ENCODE measurements at regions not wholly inside any gene's neighbourhood (a gene's known extent, or its start where the extent isn't known, plus 50 kb on each side); places are given as distances from the start of the nearest gene placed in this dataset.
"Not testable (repeated sequence)": the region's sequence is repeated elsewhere in the genome, so short reads cannot be mapped to it uniquely, and the experiment has no call there.

GRCh38 chr15:96162322-96162721 is 168.2 kb upstream of the NR2F2 start:
- intact Hi-C loops (cut with DNase I; ENCODE audit: low total_unique reads) = no loop called here
- no peak for DNase-seq (ENCODE audit: low spot score in 2 of 2)
- Histone ChIP-seq H3K9me3 (no peaks in the 10 kb centered on the region), H3K4me3 (no peak overlapping the region), H3K27ac (peak overlapping the region in 1 of 2 donors; percentile 21), H3K27me3 (no peaks in the 10 kb centered on the region), H3K36me3 (no peaks in the 10 kb centered on the region), H3K4me1 (no peaks in the 10 kb centered on the region)
- TF ChIP-seq POLR2AphosphoS5 (IDR thresholded peaks at IDR 0.05) = no peak
- TF ChIP-seq POLR2A (IDR thresholded peaks at IDR 0.05) = no peak
- no peak for TF ChIP-seq CTCF (IDR thresholded peaks at IDR 0.05)

GRCh38 chr15:96165081-96165480 is 165.4 kb upstream of the NR2F2 start:
- H3K27ac ChIP-seq = no peak overlapping the region
- no peak overlapping the region for H3K4me3 ChIP-seq
- no peak for DNase-seq (ENCODE audit: low spot score in 2 of 2)
- TF ChIP-seq POLR2A (IDR thresholded peaks at IDR 0.05) = no peak
- no peak for TF ChIP-seq CTCF (IDR thresholded peaks at IDR 0.05)
- TF ChIP-seq POLR2AphosphoS5 (IDR thresholded peaks at IDR 0.05) = no peak
- no peaks in the 10 kb centered on the region for H3K4me1 ChIP-seq
- intact Hi-C loops (cut with DNase I; ENCODE audit: low total_unique reads) = no loop called here
- H3K9me3 ChIP-seq = no peaks in the 10 kb centered on the region
- no peaks in the 10 kb centered on the region for H3K27me3 ChIP-seq
- H3K36me3 ChIP-seq = no peaks in the 10 kb centered on the region

GRCh38 chr15:96165775-96166174 is 164.7 kb upstream of the NR2F2 start:
- Histone ChIP-seq H3K36me3 (no peaks in the 10 kb centered on the region), H3K27ac (no peak overlapping the region), H3K4me1 (no peaks in the 10 kb centered on the region), H3K9me3 (no peaks in the 10 kb centered on the region), H3K27me3 (no peaks in the 10 kb centered on the region), H3K4me3 (no peak overlapping the region)
- TF ChIP-seq POLR2AphosphoS5 (IDR thresholded peaks at IDR 0.05) (no peak), POLR2A (IDR thresholded peaks at IDR 0.05) (no peak), CTCF (IDR thresholded peaks at IDR 0.05) (no peak)
- DNase-seq (ENCODE audit: low spot score in 2 of 2) = no peak
- intact Hi-C loops (cut with DNase I; ENCODE audit: low total_unique reads) = no loop called here

GRCh38 chr15:96166223-96167200 is 164.0 kb upstream of the NR2F2 start:
- DNase-seq (ENCODE audit: low spot score in 2 of 2) = no peak
- intact Hi-C loops (cut with DNase I; ENCODE audit: low total_unique reads) = no loop called here

GRCh38 chr15:96170616-96170978 is 159.9 kb upstream of the NR2F2 start:
- H3K27ac ChIP-seq; H3K9me3 ChIP-seq; DNase-seq (ENCODE audit: low spot score in 2 of 2); H3K27me3 ChIP-seq; H3K4me3 ChIP-seq; intact Hi-C loops (cut with DNase I; ENCODE audit: low total_unique reads); H3K36me3 ChIP-seq; H3K4me1 ChIP-seq: not testable (repeated sequence)

More at GRCh38 chr15:96166223-96167200, 164.0 kb upstream of the NR2F2 start:
- Histone ChIP-seq H3K9me3 (no peaks in the 10 kb centered on the region), H3K27me3 (no peaks in the 10 kb centered on the region), H3K36me3 (no peaks in the 10 kb centered on the region), H3K4me3 (no peak overlapping the region), H3K4me1 (no peaks in the 10 kb centered on the region), H3K27ac (no peak overlapping the region)
- no peak for TF ChIP-seq POLR2A (IDR thresholded peaks at IDR 0.05)
- no peak for TF ChIP-seq CTCF (IDR thresholded peaks at IDR 0.05)
- TF ChIP-seq POLR2AphosphoS5 (IDR thresholded peaks at IDR 0.05) = no peak
